ENCODE measurements at regions not wholly inside any gene's neighbourhood (a gene's known extent, or its start where the extent isn't known, plus 50 kb on each side); places are given as distances from the start of the nearest gene placed in this dataset.
A peak's percentile ranks its signal among the peaks of the same experiment; 100 is the strongest.
"Not testable (repeated sequence)": the region's sequence is repeated elsewhere in the genome, so short reads cannot be mapped to it uniquely, and the experiment has no call there.

DNA sequence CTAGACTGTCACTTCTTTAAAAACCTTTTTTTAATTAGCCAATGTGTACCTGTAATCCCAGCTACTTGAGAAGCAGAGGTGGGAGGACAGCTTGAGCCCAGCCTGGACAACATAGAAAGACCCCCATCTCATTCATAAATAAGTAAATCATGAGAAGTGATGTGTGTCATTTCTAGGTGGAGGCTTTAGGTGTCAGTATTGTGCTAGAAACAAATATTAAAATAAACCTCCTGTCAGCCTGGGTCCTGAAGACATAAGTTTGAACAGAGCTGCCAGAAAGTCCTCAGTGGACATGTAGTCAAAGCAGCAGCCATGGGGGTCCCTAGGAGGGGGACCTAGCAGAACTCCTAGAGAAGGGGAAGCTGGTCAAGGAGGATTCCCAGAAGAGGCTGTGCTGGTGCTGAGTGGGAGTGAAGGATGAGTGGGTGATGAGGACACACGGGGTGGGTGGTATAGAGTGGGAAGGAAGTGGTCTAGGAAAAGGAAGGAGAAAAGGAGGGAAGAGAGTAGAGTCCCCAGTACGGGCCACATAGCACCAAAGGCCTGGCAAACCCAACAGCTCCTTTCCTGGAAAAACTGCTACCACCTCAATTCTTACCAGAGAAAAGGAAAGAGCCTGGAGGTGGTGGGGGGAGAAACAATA is 316.6 kb upstream of the NCKAP5 start:
- no peak for DNase-seq

DNA sequence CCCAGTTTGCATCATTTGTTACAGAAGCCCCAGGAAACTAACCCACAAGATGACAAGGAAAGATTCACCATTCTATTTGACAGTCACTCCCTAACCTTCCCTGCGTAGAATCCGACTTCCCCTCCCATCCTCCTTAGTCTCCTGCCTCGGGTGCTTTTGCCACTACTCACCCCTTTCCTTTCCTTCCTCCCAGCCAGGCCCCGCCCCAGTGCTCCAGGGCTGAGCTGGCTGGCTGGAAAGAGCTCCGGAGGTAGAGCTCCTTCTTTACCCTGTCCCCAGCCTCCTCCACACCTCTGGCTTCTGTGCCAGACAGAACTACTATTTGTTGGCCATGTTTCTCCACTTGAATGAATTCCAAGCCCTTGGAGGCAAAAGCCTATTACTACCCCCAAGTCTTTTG is 317.6 kb upstream of the NCKAP5 start:
- no peak for DNase-seq

DNA sequence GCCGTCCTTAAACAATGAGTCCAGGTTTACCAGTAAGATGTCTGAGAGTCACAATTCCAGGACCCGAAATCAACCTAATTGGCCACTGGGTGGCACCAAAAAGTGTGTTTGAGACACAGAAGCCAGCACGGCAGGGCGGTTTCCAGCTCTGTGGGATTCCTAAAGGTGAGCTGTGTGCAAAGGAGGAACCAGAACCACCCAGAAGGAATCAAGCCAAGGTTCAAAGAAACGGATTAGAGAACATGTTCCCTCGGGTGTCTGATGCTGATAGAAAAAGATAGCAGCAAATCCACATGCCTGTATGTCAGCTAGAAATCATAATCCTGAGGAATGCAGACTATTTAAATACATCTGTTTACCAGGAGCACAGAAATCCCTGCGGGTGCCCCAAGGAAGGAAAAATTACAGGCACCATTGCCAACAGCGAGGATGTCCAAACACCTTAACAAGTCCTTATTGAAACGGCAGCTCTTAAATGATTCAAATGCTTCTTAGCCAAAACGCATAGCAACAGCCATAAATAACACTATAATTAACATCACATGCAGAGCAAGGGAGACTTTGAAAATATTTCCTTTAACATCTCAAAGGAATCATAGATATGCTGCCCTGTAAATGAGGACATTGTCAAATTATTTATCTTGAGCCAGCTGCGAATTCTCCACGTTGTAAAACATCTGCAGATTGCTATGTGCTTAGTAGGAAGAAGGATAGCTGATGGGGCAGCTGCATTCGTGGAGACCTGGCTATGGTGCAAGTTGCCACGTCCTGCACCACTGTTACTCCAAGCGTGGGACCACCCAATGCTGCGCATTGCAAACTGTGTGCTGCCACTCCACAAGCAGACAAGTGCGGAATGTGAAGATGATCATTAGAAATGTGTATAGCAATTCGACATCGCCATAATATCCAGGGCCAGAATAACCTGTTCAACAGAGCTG is 318.7 kb upstream of the NCKAP5 start:
- peak; percentile 90 for DNase-seq

- DNase-seq, result no peak
Measured at GRCh38 chr2:133887676-133888040, 319.4 kb upstream of the NCKAP5 start.

DNA sequence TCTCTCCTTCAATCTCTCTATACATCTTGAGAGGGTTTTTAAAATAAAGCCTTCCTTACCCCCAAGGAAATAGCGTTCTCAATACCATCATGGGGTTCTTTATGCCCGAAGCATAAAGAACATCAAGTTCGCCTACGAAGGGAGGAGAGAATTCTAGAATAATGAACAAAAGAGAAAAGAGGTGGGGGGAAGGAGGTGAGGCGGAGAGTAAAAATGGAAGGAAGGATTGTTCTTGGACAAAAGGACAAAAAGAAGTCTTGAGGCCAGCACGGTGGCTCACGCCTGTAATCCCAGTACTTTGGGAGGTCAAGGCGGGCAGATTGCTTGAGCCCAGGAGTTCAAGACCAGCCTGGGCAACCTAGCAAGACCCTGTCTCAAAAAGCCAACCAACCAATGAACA is 319.8 kb upstream of the NCKAP5 start:
- DNase-seq, result no peak

- no peak for DNase-seq
Measured at GRCh38 chr2:133888621-133889219, 320.5 kb upstream of the NCKAP5 start.

DNA sequence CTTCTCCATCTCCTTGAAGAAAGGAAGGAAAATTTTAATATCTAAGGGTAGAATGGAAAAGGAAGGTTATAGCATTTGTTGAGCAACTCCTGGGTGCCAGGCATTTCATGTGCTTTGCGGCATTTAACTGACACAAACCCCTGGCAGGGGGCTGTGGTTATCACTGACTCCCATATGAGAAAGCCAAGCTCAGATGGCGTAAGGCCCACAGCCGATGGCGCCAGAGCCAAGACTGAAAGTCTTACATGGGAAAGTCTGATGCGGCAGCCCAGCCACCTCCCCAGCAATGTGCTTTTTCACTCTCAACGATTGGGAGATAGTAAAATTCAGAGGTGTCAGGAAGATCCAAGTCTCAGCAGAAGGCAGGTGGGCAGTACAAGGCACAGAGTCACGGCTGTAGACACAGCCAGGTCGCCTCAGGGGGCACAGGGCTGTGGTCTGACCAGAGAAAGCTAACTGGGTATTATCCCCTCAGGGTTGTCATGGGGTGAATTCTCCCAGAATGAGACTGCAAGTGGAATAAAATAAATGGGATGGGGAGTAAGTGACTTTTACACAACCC is 324.2 kb upstream of the NCKAP5 start:
- no peak for DNase-seq

- no peak for DNase-seq
Measured at GRCh38 chr2:133894429-133894828, 326.2 kb upstream of the NCKAP5 start.

DNA sequence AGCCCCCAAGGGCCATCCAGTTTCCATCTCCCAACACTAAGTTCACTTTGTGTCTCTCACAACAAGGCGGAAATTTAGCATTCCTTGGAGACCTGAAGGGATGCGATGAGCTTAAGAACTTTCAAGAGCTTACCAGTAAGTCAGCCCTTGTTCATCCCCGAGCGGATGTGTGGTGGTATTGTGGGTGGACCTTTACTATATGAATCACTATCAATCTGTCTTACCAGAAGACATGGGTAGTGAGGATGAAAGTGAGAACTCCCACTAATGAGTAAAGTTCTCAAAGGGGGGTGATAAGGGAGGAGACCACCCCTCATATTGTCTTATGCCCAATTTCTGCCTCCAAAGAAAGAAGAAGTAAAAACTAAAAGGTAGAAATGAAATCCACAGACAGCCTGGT is 329.6 kb upstream of the NCKAP5 start:
- not testable (repeated sequence) for DNase-seq

DNA sequence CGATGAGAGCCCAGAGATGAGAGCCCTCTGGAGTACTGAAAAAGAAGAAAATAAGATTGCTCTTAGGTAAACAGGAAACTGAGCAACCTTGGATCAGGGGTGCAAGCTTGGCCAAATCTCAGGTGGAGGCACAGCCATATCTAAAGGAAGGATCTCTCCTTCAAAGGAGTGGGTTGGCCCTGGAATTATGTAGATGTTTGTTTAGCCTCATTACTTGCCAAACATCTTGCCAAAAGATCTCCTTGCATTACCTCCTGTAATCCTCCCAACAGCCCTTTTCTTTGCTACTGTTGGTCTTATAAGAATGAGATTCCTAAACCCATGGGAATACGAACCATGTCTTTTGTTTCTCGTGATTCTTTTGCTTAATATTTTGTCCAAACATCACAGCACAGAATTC is 332.6 kb upstream of the NCKAP5 start:
- no peak for DNase-seq

DNA sequence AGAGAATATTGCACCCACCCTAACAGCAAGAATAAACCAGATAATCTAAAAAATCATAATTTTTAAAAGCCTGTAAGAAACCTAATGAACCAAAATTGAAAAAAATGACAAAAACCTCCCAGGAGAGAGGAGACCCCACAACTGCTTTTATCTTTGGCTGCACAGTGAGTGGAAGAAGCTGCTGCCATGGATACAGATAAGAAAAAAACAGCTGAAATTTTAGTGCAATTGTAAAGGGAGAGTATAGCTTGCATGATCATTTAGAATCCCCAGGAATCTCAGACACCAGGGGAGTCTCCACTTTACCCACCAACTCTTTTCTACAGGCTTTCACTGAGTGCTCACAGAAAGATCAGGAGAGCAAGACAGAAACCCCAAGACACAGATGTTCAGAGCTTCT is 338.1 kb upstream of the NCKAP5 start:
- no peak for DNase-seq

GRCh38 chr2:133906926-133907325 is 338.7 kb upstream of the NCKAP5 start:
- no peak for DNase-seq

DNA sequence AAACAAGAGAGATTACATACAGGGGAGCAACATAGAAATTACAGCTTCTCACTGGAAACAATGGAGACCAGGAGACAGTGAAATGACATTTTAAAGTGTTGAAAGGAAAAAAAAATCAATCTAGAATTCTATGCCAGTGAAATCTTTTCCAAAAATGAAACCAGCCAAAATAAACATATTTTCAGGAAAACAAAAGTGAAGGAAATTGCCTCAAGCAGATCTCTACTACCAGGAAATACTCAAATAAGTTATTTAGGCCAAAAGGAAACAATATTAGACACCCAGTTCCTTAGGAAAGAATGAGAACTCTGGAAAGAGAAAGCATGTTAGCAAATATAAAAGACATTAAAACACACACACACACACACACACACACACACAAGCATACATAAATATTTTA is 339.9 kb upstream of the NCKAP5 start:
- no peak for DNase-seq

GRCh38 chr2:133918141-133918540 is 335.7 kb upstream of the MGAT5 start:
- no peak for DNase-seq

DNA sequence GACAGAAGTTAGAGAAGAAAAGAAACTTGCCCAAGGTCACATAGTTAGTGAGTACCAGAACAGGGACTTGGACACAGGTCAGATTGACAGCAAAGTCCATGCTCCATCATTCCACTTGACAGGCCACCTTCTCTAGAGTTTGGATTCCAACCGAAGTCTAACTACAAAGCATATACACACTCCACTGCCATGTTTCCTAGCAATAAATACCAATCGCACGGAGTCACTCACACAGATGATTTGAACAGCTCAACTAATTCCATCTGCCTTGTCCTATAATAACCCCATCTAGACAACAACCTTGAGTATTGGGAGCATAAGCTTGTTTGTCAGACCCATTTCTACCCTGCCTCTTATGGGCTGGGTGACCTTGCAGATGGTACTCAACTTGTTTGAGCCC is 334.6 kb upstream of the MGAT5 start:
- DNase-seq, result no peak

DNA sequence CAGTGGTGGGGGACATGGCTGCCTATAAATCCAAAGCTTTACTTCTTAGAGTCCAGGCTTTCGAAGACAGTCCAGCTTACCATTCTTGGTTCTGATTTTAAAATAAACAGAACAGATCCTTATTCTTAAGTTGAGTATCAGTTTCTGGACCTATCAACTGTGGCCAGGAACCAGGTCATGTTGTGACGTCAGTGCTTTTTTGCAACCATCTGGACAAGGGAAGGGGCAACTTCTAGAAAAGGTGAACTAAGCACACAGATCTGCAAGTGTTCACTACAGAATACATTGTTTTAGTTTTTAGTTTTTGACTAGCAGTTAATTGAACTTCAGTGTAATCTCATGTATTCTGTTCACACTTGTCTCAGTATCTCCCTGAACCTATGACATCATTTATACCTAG is 326.0 kb upstream of the MGAT5 start:
- no peak for DNase-seq

DNA sequence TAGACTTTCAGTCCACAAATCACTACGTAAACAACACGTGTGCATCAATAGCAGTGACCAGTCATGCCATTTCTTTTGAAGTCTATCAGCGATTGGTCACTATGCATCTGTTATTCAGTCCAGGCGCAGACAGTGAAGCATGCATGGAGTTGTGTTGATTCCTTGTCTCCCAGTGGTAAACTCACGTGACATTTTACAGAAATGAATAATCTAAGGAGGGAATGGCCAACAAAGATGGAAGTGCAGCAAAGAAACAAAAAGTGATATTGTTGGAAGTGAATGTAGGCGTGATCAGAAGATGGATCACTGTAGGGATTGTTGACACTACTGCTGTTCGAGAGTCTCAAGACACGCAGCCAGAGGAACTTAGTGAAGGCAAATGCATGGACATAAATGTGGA is 317.8 kb upstream of the MGAT5 start:
- no peak for DNase-seq

DNA sequence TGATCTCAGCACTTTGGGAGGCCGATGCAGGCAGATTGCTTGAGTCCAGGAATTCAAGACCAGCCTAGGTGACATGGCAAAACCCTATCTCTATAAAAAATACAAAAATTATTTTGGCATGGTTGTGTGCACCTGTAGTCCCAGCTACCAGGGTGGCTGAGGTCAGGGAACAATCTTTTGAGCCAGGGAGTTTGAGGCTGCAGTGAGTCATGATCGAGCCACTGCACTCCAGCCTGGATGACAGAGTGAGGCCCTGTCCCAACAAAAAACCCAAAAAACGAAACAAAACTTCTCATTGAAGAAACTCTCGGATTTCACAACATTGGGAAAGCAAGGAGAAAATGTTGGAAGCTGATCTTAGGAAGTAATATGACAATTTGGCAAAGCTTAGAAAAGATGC is 317.3 kb upstream of the MGAT5 start:
- DNase-seq, result no peak

- DNase-seq, result no peak
Measured at GRCh38 chr2:133937669-133938068, 316.2 kb upstream of the MGAT5 start.

- no peak for DNase-seq
Measured at GRCh38 chr2:133940134-133940533, 313.7 kb upstream of the MGAT5 start.

GRCh38 chr2:133941666-133942065 is 312.2 kb upstream of the MGAT5 start:
- DNase-seq, result no peak

DNA sequence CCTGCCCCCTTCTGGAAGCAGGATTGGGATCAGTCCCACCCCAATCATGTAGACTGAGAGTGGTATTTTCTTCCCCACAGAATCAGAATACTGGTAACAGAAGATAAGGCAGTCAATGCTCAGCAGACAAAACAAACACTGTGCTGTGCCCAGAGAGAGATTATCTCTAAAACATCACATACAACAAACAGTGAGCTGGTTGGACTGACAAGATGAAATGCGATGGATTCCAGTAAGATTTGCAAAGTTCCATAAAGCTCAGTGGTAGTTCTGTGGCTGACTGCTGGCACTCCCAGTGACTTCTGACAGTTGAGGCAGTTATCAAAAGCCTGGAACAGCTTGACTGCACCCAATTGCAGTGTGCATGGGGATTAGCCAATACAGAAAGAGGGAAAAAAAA is 311.5 kb upstream of the MGAT5 start:
- DNase-seq, result no peak

DNA sequence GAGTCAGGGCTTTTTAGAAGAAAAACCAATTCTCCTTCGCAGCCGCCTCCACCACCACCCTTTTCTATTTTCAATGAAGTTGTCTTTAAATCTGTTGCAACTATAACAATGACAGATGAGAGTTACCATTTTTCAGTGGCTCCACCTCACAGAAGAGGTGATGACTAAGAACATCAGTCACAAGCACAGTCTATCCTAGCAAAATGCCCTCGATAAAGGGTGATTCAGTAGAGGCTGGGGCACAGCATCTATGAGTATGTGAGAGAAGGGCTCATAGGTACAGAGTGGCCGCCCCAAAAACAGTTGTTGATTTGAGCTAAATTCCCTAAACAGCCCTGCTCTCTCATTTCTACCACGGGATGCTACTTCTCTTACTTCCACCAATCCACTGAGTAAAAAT is 310.8 kb upstream of the MGAT5 start:
- no peak for DNase-seq
